GM23338 (cell line): ENCODE measurements at regions not wholly inside any gene's neighbourhood (a gene's known extent, or its start where the extent isn't known, plus 50 kb on each side); places are given as distances from the start of the nearest gene placed in this dataset.

Source experiments
- ATAC-seq: fragments of 200-7000 bp; cut with Tn5 transposase; 3 replicates; pipeline ENCODE4 v1.9.1; 2020
- DNase-seq: peaks from one replicate; pipeline ENCODE4 v3.0.0-alpha.2; 2015; ENCODE audit warnings: low spot score
- H2AFZ ChIP-seq: fragments of 200-600 bp; sonication (generic); 2 replicates; pipeline ENCODE4 v1.8.0; 2016; ENCODE audit warnings: antibody characterized with exemption, mild to moderate bottlenecking, moderate library complexity
- H3F3A ChIP-seq: fragments of 200-600 bp; sonication (generic); replicated peaks from 2 replicates; pipeline ENCODE4 v1.8.0; 2017; ENCODE audit warnings: antibody characterized with exemption, mixed run types, low read depth
- H3K27ac ChIP-seq: fragments of 200-600 bp; sonication (generic); 2 replicates; pipeline ENCODE4 v1.6.1; 2016; ENCODE audit warnings: low read depth
- H3K27me3 ChIP-seq: fragments of 200-600 bp; sonication (generic); 2 replicates; pipeline ENCODE4 v1.8.0; 2016; ENCODE audit warnings: mild to moderate bottlenecking, mixed run types, moderate library complexity; ENCODE audit not compliant: insufficient read depth
- H3K36me3 ChIP-seq: fragments of 200-600 bp; sonication (generic); 2 replicates; pipeline ENCODE4 v1.8.0; 2016; ENCODE audit warnings: mild to moderate bottlenecking; ENCODE audit not compliant: insufficient read depth
- H3K4me1 ChIP-seq: fragments of 200-600 bp; sonication (generic); 2 replicates; pipeline ENCODE4 v1.8.0; 2016; ENCODE audit warnings: mild to moderate bottlenecking, moderate library complexity; ENCODE audit not compliant: insufficient read depth
- H3K4me2 ChIP-seq: fragments of 200-600 bp; sonication (generic); 2 replicates; pipeline ENCODE4 v1.7.1; 2017; ENCODE audit warnings: mixed run types
- H3K4me3 ChIP-seq: fragments of 200-600 bp; sonication (generic); 2 replicates; pipeline ENCODE4 v1.6.1; 2016; ENCODE audit warnings: mixed run types
- H3K79me2 ChIP-seq: fragments of 200-600 bp; sonication (generic); replicated peaks from 2 replicates; pipeline ENCODE4 v1.8.0; 2017; ENCODE audit warnings: mild to moderate bottlenecking; ENCODE audit not compliant: insufficient read depth
- H3K9me2 ChIP-seq: fragments of 200-600 bp; sonication (generic); 2 replicates; pipeline ENCODE4 v1.8.0; 2017; ENCODE audit not compliant: insufficient read depth
- H4K20me1 ChIP-seq: fragments of 200-600 bp; sonication (generic); replicated peaks from 2 replicates; pipeline ENCODE4 v1.8.0; 2017; ENCODE audit warnings: mild to moderate bottlenecking; ENCODE audit not compliant: insufficient read depth
- H3K27ac Mint-ChIP-seq: 2 replicates; pipeline ENCODE4 v1.8.0; 2020; ENCODE audit warnings: inconsistent platforms, mild to moderate bottlenecking, moderate library complexity, mixed read lengths
- H3K27me3 Mint-ChIP-seq: 3 replicates; pipeline ENCODE4 v1.8.0; 2022; ENCODE audit warnings: low read depth, mild to moderate bottlenecking, moderate library complexity, mixed read lengths, inconsistent platforms; ENCODE audit not compliant: insufficient read depth, poor library complexity
- H3K36me3 Mint-ChIP-seq: 3 replicates; pipeline ENCODE4 v1.8.0; 2021; ENCODE audit warnings: low read depth, mild to moderate bottlenecking, inconsistent platforms, moderate library complexity, mixed read lengths
- H3K4me1 Mint-ChIP-seq: 3 replicates; pipeline ENCODE4 v1.8.0; 2020; ENCODE audit warnings: mild to moderate bottlenecking, inconsistent platforms, mixed read lengths
- H3K4me3 Mint-ChIP-seq: 3 replicates; pipeline ENCODE4 v1.8.0; 2021; ENCODE audit warnings: moderate library complexity, mild to moderate bottlenecking, inconsistent platforms, mixed read lengths
- H3K9me3 Mint-ChIP-seq: 3 replicates; pipeline ENCODE4 v1.8.0; 2020; ENCODE audit warnings: moderate library complexity, mild to moderate bottlenecking, inconsistent platforms, mixed read lengths
- EZH2 ChIP-seq: fragments of 200-600 bp; sonication (generic); IDR thresholded peaks from one replicate; pipeline ENCODE4 v1.8.0; 2017; ENCODE audit warnings: antibody characterized with exemption, mild to moderate bottlenecking, low read depth; ENCODE audit not compliant: unreplicated experiment
- JUNB ChIP-seq: IDR thresholded peaks from one replicate; pipeline ENCODE4 v1.6.1; 2016; ENCODE audit warnings: antibody characterized with exemption; ENCODE audit not compliant: unreplicated experiment
- ZNF114 ChIP-seq: fragments of 250-450 bp; sonication (Bioruptor Pico); IDR thresholded peaks from 2 replicates; pipeline ENCODE4 v1.5.0; 2020; ENCODE audit warnings: mild to moderate bottlenecking, moderate library complexity
- ZNF331 ChIP-seq: fragments of 250-450 bp; sonication (Bioruptor Pico); IDR thresholded peaks from 2 replicates; pipeline ENCODE4 v1.5.0; 2020; ENCODE audit warnings: low read depth, mild to moderate bottlenecking, moderate library complexity
- TF ChIP-seq, protein P1 (sequence below), 2 experiments: fragments of 200-600 bp in 1 of 2; sonication (generic) in 1 of 2; conservative IDR thresholded peaks; 2 replicates each; pipeline versions ENCODE4 v1.5.1 to v1.6.1; 2016 to 2017; ENCODE audit warnings: antibody characterized with exemption in 2 of 2, low read depth in 2 of 2, mild to moderate bottlenecking in 2 of 2, moderate library complexity in 1 of 2
- TF ChIP-seq, protein P2 (sequence below): IDR thresholded peaks from one replicate; pipeline ENCODE4 v1.6.1; 2018; ENCODE audit warnings: antibody characterized with exemption; ENCODE audit not compliant: unreplicated experiment

DNA sequence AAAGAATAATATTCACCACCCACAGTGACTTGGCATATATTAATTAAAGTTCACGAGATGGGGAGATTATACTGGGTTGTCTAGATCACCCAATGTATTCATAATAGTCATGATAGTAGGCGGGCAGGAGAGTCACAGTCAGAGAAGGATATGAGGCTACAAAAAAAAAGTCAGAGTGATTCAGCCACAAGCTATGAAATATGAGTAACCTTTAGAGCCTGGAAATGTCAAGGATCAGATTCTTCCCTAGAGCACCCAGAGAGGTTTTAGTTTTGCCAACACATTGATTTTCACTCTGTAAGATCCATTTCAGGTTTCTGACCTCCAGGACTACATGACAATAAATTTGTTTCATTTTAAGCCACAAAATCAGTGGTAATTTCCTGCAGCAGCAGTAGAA, 501.9 kb downstream of the GABRG1 start (continued):
- TF ChIP-seq, protein P1, sequence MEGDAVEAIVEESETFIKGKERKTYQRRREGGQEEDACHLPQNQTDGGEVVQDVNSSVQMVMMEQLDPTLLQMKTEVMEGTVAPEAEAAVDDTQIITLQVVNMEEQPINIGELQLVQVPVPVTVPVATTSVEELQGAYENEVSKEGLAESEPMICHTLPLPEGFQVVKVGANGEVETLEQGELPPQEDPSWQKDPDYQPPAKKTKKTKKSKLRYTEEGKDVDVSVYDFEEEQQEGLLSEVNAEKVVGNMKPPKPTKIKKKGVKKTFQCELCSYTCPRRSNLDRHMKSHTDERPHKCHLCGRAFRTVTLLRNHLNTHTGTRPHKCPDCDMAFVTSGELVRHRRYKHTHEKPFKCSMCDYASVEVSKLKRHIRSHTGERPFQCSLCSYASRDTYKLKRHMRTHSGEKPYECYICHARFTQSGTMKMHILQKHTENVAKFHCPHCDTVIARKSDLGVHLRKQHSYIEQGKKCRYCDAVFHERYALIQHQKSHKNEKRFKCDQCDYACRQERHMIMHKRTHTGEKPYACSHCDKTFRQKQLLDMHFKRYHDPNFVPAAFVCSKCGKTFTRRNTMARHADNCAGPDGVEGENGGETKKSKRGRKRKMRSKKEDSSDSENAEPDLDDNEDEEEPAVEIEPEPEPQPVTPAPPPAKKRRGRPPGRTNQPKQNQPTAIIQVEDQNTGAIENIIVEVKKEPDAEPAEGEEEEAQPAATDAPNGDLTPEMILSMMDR (conservative IDR thresholded peaks at IDR 0.05; ENCODE audit: low read depth in 2 of 2) = no peak
- TF ChIP-seq EZH2 = no peak
- no peak for TF ChIP-seq ZNF331 (CRISPR knock-in tag)
- TF ChIP-seq, protein P2, sequence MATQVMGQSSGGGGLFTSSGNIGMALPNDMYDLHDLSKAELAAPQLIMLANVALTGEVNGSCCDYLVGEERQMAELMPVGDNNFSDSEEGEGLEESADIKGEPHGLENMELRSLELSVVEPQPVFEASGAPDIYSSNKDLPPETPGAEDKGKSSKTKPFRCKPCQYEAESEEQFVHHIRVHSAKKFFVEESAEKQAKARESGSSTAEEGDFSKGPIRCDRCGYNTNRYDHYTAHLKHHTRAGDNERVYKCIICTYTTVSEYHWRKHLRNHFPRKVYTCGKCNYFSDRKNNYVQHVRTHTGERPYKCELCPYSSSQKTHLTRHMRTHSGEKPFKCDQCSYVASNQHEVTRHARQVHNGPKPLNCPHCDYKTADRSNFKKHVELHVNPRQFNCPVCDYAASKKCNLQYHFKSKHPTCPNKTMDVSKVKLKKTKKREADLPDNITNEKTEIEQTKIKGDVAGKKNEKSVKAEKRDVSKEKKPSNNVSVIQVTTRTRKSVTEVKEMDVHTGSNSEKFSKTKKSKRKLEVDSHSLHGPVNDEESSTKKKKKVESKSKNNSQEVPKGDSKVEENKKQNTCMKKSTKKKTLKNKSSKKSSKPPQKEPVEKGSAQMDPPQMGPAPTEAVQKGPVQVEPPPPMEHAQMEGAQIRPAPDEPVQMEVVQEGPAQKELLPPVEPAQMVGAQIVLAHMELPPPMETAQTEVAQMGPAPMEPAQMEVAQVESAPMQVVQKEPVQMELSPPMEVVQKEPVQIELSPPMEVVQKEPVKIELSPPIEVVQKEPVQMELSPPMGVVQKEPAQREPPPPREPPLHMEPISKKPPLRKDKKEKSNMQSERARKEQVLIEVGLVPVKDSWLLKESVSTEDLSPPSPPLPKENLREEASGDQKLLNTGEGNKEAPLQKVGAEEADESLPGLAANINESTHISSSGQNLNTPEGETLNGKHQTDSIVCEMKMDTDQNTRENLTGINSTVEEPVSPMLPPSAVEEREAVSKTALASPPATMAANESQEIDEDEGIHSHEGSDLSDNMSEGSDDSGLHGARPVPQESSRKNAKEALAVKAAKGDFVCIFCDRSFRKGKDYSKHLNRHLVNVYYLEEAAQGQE = no peak
- TF ChIP-seq ZNF114 = no peak

- Mint-ChIP-seq H3K4me1 (no peaks in the 10 kb centered on the region), H3K36me3 (no peaks in the 10 kb centered on the region), H3K27ac (no peak overlapping the region), H3K27me3 (peaks cover 2% of the 10 kb centered on the region), H3K9me3 (peaks cover 49% of the 10 kb centered on the region), H3K4me3 (no peak overlapping the region)
- ATAC-seq (no peak), DNase-seq (no peak)
- Histone ChIP-seq H4K20me1 (no peaks in the 10 kb centered on the region), H3K9me2 (no peaks in the 10 kb centered on the region), H3K4me2 (no peak overlapping the region), H3K79me2 (no peaks in the 10 kb centered on the region), H3K27ac (no peak overlapping the region), H2AFZ (no peak overlapping the region), H3K36me3 (no peaks in the 10 kb centered on the region), H3K27me3 (no peaks in the 10 kb centered on the region), H3K4me3 (no peak overlapping the region), H3F3A (no peaks in the 10 kb centered on the region), H3K4me1 (no peaks in the 10 kb centered on the region)
- TF ChIP-seq, protein P2 = no peak
- TF ChIP-seq JUNB = no peak
- no peak for TF ChIP-seq ZNF331 (CRISPR knock-in tag)
Observed at GRCh38 chr4:45620808-45621207, 503.0 kb downstream of the GABRG1 start.
